Stimulated activated CD8-positive, alpha-beta memory T cell treated with anti-CD3 and anti-CD28 coated beads, Interleukin-2, amount 100 ng/mL, for 48 hours (primary cell): ENCODE measurements at regions not wholly inside any gene's neighbourhood (a gene's known extent, or its start where the extent isn't known, plus 50 kb on each side); places are given as distances from the start of the nearest gene placed in this dataset.
"Not testable (repeated sequence)": the region's sequence is repeated elsewhere in the genome, so short reads cannot be mapped to it uniquely, and the experiment has no call there.

Experiments used
- DNase-seq, 2 donors: peaks; one replicate each; pipeline ENCODE4 v3.0.0-alpha.2; 2020; ENCODE audit warnings: low read depth in 2 of 2

DNA sequence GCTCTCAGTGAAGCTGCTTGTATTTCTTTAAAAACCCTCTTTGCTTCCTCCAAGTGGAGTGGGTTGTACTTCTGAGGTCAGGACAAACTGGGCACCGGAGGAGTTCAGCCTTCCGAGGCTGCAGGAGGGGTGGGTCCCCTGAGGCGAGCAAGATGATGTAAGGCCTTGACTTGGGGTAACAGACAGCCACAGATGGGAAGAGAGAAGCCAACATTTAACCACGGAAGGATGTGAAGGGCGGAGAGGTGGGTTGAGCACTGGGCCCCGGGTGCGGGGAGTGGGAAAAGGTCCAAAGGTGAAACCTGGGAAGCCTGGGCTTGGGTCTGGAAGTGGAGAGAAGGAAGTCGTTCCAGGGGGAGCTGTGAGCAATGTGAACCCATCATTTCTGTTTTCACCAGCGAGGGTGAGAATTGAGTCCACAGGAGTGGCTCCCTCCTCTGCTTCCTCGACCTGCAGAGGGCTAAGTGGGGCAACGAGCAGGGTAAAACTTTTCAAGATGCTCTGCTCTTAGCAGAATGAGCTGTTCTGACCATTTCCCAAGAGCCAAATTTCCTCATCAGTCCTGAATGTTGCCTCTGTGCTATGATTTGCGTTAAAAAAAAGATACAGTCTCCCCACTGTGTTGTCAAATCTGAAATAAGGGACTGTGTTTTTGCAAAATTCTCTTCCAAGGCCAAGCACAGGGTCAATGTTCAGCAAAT lies 137.7 kb upstream of the CRHR1 start:
- no peak for DNase-seq

DNA sequence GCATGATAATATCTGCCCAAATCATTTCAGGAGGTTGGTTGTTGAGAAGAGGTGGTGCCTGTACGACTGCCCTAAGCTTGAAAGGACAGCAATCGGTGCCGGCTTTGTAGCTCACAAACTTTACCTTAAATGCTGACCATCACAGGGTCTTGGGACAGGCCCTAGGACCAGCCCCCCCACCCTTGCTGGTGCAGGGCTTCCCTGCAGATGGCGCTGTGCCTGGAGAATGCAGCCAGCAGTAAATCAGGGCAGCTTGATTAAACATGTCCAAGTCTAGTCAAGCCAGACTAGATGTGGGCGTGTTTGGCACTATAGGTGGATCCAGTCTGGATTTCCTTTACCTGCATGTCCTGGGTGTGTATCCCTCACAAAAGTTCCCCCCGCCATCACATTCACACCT lies 135.5 kb upstream of the CRHR1 start:
- DNase-seq: no peak

DNA sequence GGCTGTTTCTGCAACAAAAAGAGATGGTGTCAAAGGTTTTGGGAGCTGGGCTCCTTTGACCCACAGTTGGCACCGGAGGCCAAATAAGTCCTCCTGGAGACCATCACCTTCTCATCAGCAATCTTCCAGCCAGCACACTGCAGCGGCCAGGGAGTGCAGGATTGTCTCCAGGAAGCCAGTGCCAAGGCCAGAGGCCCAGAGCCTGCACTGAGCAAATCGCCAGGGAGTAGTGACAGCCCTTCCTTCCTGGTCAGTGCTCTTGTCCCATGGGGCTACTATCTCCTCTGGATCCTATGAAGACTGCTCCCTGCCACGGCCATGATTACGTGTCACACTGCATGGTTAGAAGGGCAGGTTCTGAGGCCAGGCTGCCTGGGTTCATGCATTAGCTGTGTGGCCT lies 134.3 kb upstream of the CRHR1 start:
- no peak for DNase-seq

DNA sequence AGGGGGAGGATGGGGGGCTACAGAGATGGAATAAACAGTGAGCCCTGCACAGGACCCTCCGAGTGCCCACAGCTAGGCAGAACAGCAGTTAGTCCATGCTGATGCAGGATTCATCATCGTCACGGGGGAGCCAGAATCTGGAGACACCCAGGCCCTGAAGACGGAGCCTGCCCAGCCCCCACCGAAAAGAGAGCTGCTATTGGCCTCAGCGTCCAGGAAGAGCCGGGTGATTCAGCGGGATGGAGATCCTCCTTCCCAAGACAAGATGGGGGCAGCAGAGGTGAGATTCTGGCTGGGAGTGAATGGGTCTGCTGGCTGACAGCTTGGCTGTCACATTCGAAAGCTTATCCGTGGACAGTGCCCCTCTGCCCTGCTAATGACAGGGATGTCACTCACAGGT lies 133.6 kb upstream of the CRHR1 start:
- no peak for DNase-seq

DNA sequence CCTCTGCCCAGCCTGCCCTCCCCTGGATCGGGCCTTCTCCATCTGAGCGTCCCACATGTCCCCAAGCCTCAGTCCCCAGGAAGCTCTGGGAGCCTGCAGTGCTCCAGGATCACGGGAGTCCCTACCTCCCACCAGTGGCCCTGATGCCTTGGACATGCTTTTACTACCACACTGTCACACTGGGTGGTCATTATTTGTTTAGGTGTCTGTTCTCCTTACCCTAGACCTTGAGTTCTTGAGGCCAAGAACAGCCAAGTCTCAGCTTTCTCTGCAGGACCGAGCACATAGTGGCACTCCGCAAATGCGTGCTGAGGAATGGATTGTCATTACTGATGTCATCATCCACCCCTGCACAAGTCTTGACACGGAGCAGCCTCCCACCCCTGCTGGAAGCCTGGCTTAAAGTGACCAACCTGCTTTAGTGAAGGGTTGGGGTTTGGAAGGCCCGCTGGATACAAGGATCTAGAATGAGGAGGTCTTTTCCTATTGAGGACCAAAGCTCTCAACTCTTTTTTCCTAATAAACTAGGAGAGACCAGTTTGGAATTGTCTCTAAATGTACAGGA lies 132.9 kb upstream of the CRHR1 start:
- DNase-seq: no peak

DNA sequence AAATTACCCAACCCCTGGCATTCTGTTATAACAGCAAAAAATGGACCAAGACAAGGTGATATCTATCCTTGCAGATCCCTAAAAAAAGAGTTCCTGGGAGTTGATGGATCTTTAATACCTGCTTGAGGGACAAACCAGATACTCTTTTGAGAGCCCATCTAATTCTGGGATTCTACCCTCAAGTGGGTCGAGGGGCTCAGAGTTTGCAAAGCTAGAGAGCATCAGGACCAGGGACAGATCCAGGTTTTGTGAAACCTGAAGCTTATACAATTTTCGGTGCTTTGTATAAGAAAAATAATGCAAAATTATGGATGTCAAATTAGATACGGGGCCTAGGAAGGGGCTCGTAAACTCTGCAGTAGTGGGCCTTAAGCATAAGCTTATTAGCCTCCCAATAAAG lies 130.5 kb upstream of the CRHR1 start:
- DNase-seq: no peak

DNA sequence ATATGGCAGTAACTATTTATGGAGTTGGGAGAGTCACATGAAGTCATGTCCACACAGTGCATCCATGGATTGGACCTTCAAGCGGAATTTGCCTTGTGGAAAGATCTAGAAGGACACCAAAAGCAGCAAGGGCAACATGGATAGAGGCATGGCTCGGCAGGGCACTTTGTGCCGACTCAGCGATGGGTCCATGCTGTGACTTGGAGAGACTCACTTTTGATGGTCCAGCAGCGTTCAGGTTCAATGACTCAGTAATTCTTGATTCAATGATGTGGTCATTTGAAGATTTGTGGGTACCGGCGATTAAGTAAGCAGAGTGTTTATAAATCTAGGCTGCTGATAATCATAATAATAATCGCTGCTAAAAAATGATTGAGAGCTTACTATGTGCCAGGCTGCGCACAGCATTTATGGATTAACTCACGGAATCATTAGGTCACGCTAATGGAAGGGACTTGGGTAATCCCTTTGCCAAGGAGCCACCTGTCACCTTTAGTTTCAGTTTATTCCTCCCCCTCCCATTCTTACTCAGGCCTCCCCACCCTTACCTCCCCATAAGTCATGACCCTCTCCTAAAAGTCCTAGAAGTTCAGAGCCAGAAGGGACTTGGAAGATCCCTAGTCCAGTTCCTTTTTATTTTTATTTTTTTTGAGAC lies 127.5 kb upstream of the CRHR1 start:
- no peak for DNase-seq

DNA sequence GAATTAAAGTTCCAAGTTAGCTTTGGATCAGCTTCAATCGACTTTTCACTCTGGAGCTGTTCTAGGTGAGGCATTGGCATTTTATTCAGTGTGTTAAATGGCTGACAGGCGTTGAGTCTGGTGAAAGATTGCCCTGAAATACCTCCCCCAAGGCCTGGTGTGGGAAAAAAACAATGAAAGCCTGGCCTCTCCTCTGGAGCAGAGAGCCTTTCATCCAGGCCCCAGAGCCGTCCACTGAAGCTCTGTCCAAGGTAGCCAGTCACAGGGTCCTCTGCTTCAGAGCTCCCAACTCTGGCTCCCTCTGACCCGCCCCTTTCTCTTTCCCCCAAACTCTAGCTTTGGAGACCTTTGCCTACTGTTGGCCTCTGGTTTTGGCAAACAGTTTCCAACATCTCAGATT lies 123.6 kb upstream of the CRHR1 start:
- DNase-seq: no peak

DNA sequence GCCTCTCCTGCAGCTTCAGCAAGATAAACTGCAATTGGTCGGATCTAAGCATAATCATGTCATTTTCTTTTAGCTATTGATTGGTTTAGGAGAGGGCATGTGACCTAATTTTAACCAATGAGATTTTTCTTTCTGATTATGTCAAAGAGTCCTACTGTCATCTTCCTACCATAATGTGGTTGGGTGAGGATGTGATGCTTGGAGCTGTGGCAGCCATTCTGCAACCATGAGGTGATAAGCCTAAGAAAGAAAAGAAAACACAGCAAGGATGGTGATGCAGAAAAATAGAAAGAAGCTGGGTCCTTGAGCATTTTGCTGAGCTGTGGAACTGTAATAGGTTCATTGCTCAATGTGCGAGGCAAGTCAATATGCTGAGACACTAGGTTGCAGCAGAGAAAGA lies 121.7 kb upstream of the CRHR1 start:
- no peak for DNase-seq

DNA sequence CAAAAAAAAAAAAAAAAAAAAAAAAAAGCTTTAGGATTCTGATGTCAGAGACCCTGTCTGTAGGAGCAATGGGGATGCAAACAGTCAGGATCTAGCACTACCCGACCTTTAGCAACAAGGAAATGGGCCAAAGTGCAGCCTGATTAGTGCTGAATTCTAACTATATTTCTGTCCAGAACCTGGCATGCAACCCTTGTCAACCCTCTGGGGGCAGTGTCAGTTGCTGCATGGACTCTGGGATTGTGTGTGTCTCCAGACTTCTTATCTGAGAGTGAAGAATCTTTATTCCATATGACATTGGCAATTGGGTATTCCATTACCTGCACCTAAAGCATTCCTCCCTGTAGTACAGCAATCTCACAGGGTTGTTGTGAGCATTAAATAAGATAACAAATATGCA lies 120.3 kb upstream of the CRHR1 start:
- DNase-seq: no peak

DNA sequence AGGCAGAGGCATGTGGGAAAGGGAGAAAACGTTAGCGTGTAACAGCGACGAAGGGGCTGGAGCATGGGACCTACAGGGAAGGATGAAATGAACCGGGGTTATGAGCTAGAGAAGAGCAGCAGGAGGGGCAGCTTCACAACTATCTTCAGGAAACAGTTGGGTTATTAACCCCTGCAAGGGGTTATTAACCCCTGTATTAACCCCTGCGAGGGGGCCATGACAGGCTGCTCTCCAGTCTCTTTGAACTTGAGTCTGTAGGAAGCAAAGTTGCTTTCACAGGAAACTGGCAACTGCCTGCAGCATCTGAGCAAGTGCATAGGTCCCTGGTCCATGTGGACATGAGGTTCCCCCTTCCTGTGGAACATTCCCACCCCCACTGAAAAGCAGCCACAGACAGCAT lies 119.2 kb upstream of the CRHR1 start:
- DNase-seq: no peak

DNA sequence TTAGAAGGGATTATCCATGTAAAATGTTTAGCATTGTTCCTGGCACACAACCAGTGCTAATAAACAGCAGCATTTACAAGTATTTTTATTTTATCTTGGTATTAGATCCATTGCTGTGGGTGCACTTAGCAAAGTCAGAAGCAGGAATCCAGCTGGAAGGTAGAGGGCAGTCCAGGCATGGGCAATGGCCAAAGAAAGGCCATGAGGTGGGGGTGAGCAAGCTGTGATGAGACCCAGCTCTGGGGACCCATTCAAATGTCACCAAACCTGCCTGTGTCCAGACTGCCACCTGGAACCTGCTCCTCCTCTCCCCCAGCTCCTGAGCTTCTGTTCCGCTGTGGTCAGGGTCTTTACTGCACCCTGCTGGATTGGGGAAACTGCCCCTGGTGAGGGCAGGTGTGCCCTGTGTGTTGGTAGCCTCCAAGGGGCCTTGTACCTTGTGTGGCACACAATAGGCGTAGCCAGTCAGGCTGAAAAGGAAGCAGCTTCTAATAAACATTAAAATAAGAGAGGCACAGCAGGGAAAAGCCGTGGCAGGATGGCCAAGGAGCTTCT lies 118.0 kb upstream of the CRHR1 start:
- DNase-seq: no peak

DNA sequence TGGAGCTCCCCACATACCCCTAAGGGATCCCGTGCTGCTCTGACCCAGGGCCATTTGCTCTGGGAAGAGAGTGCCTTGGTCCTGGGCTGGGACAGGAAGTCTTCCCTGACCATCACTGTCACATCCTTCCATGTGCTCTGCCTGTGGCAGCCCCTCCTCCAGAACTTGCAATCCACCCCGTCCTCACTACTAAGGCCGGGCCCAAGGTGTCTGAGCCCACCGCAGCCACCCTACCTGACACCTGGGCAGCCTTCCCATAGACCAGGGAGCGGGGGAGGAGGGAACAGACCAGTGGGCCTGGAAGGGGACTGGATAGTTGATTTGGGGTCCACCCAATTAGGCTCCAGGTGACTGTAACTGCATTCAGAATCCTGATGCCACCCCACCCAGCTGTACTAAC lies 117.5 kb upstream of the CRHR1 start:
- DNase-seq: no peak

DNA sequence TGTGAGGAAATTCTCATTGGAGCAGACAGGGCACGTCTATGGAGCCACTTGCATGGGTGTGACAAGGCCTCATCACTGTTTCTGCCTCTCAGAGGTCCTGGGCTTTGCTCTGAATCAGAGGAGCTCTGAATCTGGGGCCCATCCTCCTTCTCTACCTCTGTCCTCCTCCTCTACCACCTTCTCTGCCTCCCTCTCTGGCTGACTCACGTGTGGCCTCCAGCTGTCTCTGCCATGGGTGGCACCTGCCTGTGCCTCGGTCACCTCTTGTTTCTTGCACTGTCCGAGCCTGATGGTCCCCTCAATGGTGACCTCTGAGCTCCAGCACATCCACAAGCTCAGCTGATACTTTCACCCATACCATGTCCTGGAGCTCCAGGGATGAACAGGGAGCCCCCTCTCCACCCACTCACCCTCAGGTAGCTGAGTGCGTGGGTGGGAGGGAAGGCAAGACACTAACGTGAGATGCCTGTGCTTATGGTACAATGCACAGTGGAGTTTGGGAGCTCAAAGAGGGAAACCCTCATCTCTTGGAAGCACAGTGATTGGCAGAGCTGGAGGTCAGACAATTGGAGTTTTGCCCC lies 116.4 kb upstream of the CRHR1 start:
- DNase-seq: no peak

DNA sequence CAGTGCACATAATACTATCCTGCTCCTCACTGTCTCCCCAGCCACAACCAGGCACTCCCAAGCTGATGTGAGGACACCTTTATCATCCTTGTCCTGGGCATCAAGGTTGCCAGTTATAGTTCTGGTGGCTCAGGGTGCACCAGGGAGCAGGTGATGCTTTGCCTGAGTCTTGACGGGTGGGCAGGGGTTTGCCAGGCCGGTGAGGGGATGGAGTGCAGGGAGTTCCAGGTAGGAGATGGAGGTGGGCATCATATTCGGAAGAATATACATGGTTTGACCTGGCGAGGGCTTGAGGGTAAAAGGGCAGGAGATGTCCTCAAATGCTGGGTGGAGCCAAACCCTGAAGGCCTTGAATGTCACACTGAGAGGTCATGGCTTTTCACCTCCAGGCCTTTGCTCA lies 115.8 kb upstream of the CRHR1 start:
- no peak for DNase-seq

DNA sequence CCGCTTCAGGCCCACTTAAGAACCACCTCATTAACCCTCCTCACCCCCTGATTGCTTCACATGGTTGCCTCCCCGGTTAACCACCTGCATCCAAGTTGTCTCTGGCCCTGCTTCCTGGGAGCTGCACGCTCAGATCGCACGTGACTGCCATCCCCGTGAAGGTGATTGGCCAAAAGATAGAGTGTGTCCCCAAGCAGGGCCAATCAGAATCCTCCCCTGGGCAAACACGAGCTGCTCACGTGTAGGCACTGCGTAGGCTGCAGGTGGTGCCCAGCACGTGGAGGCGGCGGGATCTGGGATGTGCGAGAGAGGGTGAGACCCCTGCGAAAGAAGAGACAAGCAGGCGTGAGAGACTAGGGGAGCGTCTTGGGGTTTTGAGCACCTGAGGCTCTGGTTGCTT lies 111.8 kb upstream of the CRHR1 start:
- no peak for DNase-seq

DNA sequence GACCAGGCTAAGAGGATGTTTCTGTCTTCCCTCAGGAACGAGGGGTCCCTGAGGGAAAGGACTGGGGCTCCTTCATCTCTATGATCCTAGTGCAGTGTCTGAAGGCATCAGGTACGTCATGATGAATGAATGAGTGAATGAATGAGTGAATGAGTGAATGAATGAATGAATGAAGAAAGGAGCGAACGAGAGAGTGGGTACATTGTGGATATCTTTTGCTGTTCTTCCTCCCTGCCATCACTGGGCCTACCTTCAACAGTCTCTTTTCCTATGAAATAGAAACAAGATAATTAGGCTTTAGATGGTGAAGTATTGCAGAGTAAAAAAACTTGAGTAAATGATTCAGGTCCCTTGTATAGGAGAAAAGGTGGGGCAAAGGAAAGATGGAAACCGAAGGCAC lies 111.3 kb upstream of the CRHR1 start:
- DNase-seq: no peak

DNA sequence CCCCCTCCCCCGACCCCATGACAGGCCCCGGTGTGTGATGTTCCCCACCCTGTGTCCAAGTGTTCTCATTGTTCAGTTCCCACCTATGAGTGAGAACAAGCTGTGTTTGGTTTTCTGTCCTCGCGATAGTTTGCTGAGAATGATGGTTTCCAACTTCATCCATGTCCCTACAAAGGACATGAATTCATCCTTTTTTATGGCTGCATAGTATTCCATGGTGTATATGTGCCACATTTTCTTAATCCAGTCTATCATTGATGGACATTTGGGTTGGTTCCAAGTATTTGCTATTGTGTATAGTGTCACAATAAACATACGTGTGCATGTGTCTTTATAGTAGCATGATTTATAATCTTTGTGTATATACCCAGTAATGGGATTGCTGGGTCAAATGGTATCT lies 110.4 kb upstream of the CRHR1 start:
- not testable (repeated sequence) for DNase-seq

DNA sequence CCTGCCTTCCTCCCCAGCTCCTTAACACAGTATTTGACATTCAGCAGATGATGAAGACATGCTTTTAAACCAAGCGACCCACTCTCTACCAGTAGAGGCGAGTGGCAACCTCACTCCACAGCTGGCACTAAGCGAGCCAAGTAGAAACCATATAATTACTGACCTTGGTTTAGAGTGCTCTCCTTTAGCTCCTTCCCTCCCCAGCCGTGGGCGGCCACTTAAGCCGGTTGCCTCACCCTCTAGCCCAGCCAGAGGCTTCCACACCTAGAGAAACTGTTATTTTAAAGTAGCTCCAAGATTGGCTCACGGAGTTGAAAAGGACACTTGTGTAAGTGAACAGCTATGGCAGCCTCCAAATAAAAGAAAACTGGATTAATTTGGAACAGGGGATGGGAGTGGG lies 109.1 kb upstream of the CRHR1 start:
- no peak for DNase-seq

DNA sequence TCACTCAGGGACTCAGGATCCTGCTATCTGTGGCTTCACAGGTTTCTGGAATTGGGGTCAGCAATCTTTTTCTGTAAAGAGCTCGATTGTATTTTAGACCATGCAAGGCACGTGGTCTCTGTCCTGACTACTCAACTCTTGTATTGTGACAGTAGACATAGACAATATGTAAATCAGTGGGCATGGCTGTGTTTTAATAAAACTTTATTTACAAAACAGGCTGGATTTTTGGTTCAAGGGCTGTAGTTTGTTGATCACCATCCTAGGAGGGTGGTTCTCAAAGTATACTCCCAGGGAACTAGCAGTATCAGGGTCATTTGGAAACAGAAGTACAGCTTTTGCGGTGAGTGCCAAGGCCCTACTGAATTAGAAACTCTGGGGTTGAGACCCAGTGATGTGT lies 108.2 kb upstream of the CRHR1 start:
- DNase-seq: no peak

DNA sequence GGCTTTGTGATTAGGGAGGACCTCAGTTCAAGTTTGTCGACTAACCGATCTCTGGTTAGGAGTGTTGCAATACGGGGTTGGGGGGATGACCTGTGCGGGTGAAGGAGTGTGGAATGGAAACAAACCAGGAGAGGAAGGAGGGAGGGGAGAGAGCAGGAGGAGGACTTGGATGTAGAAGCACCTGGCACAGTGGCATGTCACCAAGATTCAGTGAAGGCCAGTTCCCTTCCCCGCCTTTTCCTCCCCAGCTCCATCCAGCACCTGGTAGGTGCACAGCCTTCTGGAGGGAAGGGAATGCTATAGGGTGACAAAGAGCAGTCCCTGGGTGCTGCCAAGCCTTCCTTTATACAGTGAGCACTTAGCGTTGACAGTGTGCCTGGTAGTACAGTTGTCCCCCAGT lies 107.4 kb upstream of the CRHR1 start:
- DNase-seq: no peak

DNA sequence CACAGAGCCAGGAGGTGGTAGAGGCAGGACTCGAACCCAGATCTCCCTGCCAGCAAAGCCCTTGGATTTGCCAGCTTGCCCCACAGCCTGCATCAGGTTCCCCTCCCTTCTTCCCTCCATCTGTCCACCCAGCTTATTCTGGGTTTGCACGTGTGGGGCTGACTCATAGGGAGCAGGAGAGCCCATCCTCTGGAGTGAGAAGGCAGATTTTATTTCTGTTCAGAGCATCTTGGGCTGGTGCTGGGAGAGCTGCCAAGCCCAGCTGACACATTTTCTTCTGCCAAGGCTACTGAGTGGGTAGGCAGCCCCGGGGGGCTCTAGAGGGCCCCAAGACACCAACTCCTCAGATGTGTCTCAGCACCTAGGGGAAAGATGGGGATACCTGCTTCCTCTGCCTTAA lies 106.3 kb upstream of the CRHR1 start:
- DNase-seq: no peak

DNA sequence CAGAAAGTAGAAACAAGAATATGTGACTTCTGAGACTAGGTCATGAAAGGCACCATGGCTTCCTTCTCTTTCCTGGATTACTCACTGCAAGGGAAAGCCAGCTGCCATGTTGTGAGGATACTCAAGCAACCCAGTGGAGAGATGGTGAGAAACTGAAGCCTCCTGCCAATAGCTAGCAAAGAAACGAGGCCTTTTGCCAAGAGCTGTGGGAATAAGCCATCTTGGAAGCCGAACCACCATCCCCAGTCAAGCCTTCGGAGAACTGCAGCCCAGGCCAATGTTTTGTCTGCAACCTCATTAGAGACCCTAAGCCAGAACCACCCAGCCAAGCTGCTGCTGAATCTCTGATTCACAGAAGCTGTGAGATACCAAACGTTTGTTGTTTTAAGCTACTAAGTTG lies 104.7 kb upstream of the CRHR1 start:
- DNase-seq: no peak
